ENCODE measurements at regions not wholly inside any gene's neighbourhood (a gene's known extent, or its start where the extent isn't known, plus 50 kb on each side); places are given as distances from the start of the nearest gene placed in this dataset.

DNA sequence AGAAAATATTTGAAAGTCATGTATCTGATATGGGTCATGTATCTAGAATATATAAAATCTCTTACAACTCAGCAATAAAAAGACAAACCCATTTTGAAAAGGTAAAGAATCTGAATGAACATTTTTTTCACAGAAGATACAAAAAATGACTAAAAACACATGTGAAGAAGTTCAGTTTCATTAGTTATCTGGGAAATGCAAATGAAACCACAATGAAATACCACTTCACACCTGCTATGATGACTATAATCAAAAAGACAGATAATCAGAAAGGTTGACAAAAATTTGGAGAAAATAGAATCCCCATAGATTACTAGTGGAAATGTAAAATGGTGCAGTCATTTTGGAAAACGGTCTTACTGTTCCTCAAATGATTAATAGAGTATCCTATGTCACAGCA lies 631.0 kb downstream of the MRPL39 start:
- Histone ChIP-seq H2BK120ac (ENCODE audit: low read depth, low read length) (no peak overlapping the region), H3K9ac (ENCODE audit: low read depth, low read length) (no peak overlapping the region), H3K14ac (replicated peaks; ENCODE audit: low read depth, low read length) (no peak overlapping the region), H2BK20ac (ENCODE audit: low read depth, low read length) (no peak overlapping the region), H4K20me1 (ENCODE audit: insufficient read depth, low read length) (no peaks in the 10 kb centered on the region), H4K91ac (ENCODE audit: insufficient read depth, low read depth, low read length) (no peak overlapping the region), H3K9me1 (ENCODE audit: insufficient read depth, low read length) (no peaks in the 10 kb centered on the region), H3K4me1 (ENCODE audit: control insufficient read depth, insufficient read depth, low read length) (no peaks in the 10 kb centered on the region), H3K9me3 (ENCODE audit: control insufficient read depth, insufficient read depth, low read length) (no peaks in the 10 kb centered on the region), H3K4ac (ENCODE audit: low read depth, low read length) (no peak overlapping the region), H2BK5ac (ENCODE audit: low read depth, low read length, poor library complexity, severe bottlenecking) (no peak overlapping the region), H4K5ac (ENCODE audit: low read depth, low read length) (no peak overlapping the region), H2BK15ac (ENCODE audit: low read depth, low read length) (no peak overlapping the region), H4K8ac (ENCODE audit: low read depth in 2 of 2, low read length in 2 of 2) (no peak overlapping the region), H3K27ac (ENCODE audit: insufficient read depth, low read length) (no peak overlapping the region), H2AK5ac (ENCODE audit: low read depth, low read length) (no peak overlapping the region), H3K23ac (ENCODE audit: low read depth, low read length) (no peak overlapping the region), H3K18ac (ENCODE audit: low read depth, low read length) (no peak overlapping the region), H3K27me3 (ENCODE audit: control insufficient read depth, insufficient read depth, low read length) (no peaks in the 10 kb centered on the region), H3K79me1 (ENCODE audit: low read depth in 1 of 2, low read length in 2 of 2) (no peaks in the 10 kb centered on the region), H3K36me3 (ENCODE audit: control insufficient read depth, insufficient read depth, low read length) (no peaks in the 10 kb centered on the region), H2AFZ (replicated peaks; ENCODE audit: low read length, poor library complexity) (no peak overlapping the region), H2AK9ac (replicated peaks; ENCODE audit: low read depth, low read length, poor library complexity) (no peak overlapping the region), H3K4me2 (ENCODE audit: low read depth, low read length) (no peak overlapping the region), H3K4me3 (ENCODE audit: insufficient read depth, low read depth, low read length) (no peak overlapping the region), H3K56ac (ENCODE audit: extremely low read depth, insufficient read depth, low read length) (no peak overlapping the region)
- in situ Hi-C loops (cut with MboI; ENCODE audit: low sequenced_read_pairs) (no loop called here), intact Hi-C loops (cut with micrococcal nuclease) (no loop called here), dilution Hi-C loops (cut with HindIII; ENCODE audit: low sequenced_read_pairs, unreplicated experiment) (no loop called here)
- no peak for DNase-seq
- TF ChIP-seq, protein P1, sequence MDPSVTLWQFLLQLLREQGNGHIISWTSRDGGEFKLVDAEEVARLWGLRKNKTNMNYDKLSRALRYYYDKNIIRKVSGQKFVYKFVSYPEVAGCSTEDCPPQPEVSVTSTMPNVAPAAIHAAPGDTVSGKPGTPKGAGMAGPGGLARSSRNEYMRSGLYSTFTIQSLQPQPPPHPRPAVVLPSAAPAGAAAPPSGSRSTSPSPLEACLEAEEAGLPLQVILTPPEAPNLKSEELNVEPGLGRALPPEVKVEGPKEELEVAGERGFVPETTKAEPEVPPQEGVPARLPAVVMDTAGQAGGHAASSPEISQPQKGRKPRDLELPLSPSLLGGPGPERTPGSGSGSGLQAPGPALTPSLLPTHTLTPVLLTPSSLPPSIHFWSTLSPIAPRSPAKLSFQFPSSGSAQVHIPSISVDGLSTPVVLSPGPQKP (IDR thresholded peaks at IDR 0.05; ENCODE audit: borderline replicate concordance, low read depth, low read length): no peak
- no peak for TF ChIP-seq RAD21 (IDR thresholded peaks at IDR 0.05; ENCODE audit: low read length)
- TF ChIP-seq POLR2A (IDR thresholded peaks at IDR 0.05; ENCODE audit: low read depth, low read length): no peak
- TF ChIP-seq NFE2L2 (IDR thresholded peaks at IDR 0.05; ENCODE audit: low read depth, low read length): no peak
- no peak for TF ChIP-seq CHD1 (IDR thresholded peaks at IDR 0.05; ENCODE audit: low read depth, low read length)
- no peak for TF ChIP-seq FOS (IDR thresholded peaks at IDR 0.05; ENCODE audit: low read depth, low read length)
- TF ChIP-seq MAZ (IDR thresholded peaks at IDR 0.05; ENCODE audit: borderline replicate concordance, low read depth, low read length): no peak
- no peak for TF ChIP-seq MXI1 (IDR thresholded peaks at IDR 0.05; ENCODE audit: borderline replicate concordance, low read depth, low read length)
- TF ChIP-seq SMC3 (IDR thresholded peaks at IDR 0.05; ENCODE audit: low read depth, low read length): no peak
- no peak for TF ChIP-seq MAFK (IDR thresholded peaks at IDR 0.05; ENCODE audit: low read depth, low read length)
- no peak for TF ChIP-seq RFX5 (IDR thresholded peaks at IDR 0.05; ENCODE audit: low read depth, low read length)
- no peak for TF ChIP-seq BHLHE40 (IDR thresholded peaks at IDR 0.05; ENCODE audit: low read depth, low read length)
- TF ChIP-seq RCOR1 (IDR thresholded peaks at IDR 0.05; ENCODE audit: insufficient replicate concordance, low read length): no peak
- TF ChIP-seq CTCF (conservative IDR thresholded peaks at IDR 0.05; ENCODE audit: low read depth, low read length): no peak
- TF ChIP-seq CEBPB (IDR thresholded peaks at IDR 0.05; ENCODE audit: low read depth, low read length): no peak
- TF ChIP-seq, protein P2, sequence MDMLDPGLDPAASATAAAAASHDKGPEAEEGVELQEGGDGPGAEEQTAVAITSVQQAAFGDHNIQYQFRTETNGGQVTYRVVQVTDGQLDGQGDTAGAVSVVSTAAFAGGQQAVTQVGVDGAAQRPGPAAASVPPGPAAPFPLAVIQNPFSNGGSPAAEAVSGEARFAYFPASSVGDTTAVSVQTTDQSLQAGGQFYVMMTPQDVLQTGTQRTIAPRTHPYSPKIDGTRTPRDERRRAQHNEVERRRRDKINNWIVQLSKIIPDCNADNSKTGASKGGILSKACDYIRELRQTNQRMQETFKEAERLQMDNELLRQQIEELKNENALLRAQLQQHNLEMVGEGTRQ (IDR thresholded peaks at IDR 0.05; ENCODE audit: low read depth, low read length): no peak
- BruUV-seq (replicated peaks): no TSS peak
- ATAC-seq (ENCODE audit: low read depth): no peak
- ChIA-PET CTCF (no interaction called here), POLR2A (ENCODE audit: unreplicated experiment) (no interaction called here)
- no CpG with 5 or more reads among the region's 1 CpG for WGBS, 2 experiments (ENCODE audit: extremely low coverage in 2 of 2, insufficient read length in 1 of 2)

All from IMR-90 (cell line).